Lower leg skin (tissue), 4 donors: ENCODE measurements at regions not wholly inside any gene's neighbourhood (a gene's known extent, or its start where the extent isn't known, plus 50 kb on each side); places are given as distances from the start of the nearest gene placed in this dataset.

Experiments
- DNase-seq, 2 donors: peaks; one replicate each; pipeline ENCODE4 v3.0.0-alpha.2; 2019; ENCODE audit warnings: low spot score in 2 of 2
- H3K4me3 ChIP-seq: fragments of 200-600 bp; sonication (generic); 2 replicates; pipeline ENCODE4 v1.5.1; 2017; ENCODE audit warnings: mild to moderate bottlenecking, low read depth; ENCODE audit not compliant: poor library complexity, severe bottlenecking
- CTCF ChIP-seq, 3 donors: fragments of 450-650 bp; IDR thresholded peaks; one replicate each; pipeline ENCODE4 v1.5.1; 2016; ENCODE audit warnings: antibody characterized with exemption in 3 of 3, mild to moderate bottlenecking in 3 of 3, moderate library complexity in 2 of 3
- POLR2A ChIP-seq, 2 donors: fragments of 450-650 bp; IDR thresholded peaks; one replicate each; pipeline ENCODE4 v1.6.1; 2016 to 2017; ENCODE audit warnings: antibody characterized with exemption in 2 of 2, mild to moderate bottlenecking in 1 of 2, moderate library complexity in 1 of 2
- WGBS, 2 donors: methylation state at CpG; one replicate each; pipeline ENCODE4 v1.1.5; 2018; 5-methylcytosine and 5-hydroxymethylcytosine counted together
- intact Hi-C: fragments of 100-400 bp; cut with DNase I; formaldehyde crosslinking; loops from one replicate; pipeline ENCODE4 v1.15.0; 2023; ENCODE audit warnings: low total_unique reads

- TF ChIP-seq CTCF (IDR thresholded peaks at IDR 0.05) (no peak), POLR2A (IDR thresholded peaks at IDR 0.05) (no peak)
- no peak overlapping the region for H3K4me3 ChIP-seq
- 77 to 90% methylated on average over 2 of the region's 2 CpGs for WGBS, 2 donors
- intact Hi-C loops = no loop called here
- no peak for DNase-seq
Observed at GRCh38 chr9:118637681-118638080, 731.6 kb downstream of the BRINP1 start.

- WGBS, 2 donors = 81 to 86% methylated on average over 7 of the region's 7 CpGs
- no peak overlapping the region for H3K4me3 ChIP-seq
- no peak for TF ChIP-seq POLR2A (IDR thresholded peaks at IDR 0.05)
- TF ChIP-seq CTCF (IDR thresholded peaks at IDR 0.05) = no peak
- intact Hi-C loops = no loop called here
- no peak for DNase-seq
Observed at GRCh38 chr9:118640836-118641560, 728.2 kb downstream of the BRINP1 start.

GRCh38 chr9:118643118-118643517 lies 726.1 kb downstream of the BRINP1 start:
- H3K4me3 ChIP-seq = no peak overlapping the region
- no peak for DNase-seq
- no peak for TF ChIP-seq CTCF (IDR thresholded peaks at IDR 0.05)
- no peak for TF ChIP-seq POLR2A (IDR thresholded peaks at IDR 0.05)
- 49 to 57% methylated on average over 2 of the region's 2 CpGs for WGBS, 2 donors
- intact Hi-C loops = no loop called here

- WGBS, 2 donors = 78 to 100% methylated on average over 1 of the region's 1 CpG
- intact Hi-C loops = no loop called here
- DNase-seq = no peak
- TF ChIP-seq POLR2A (IDR thresholded peaks at IDR 0.05) (no peak), CTCF (IDR thresholded peaks at IDR 0.05) (no peak)
- no peak overlapping the region for H3K4me3 ChIP-seq
Observed at GRCh38 chr9:118644066-118644465, 725.2 kb downstream of the BRINP1 start.

- no peak for TF ChIP-seq POLR2A (IDR thresholded peaks at IDR 0.05)
- TF ChIP-seq CTCF (IDR thresholded peaks at IDR 0.05) = no peak
- no peak for DNase-seq
- intact Hi-C loops = no loop called here
- H3K4me3 ChIP-seq = no peak overlapping the region
- 35 to 75% methylated on average over 1 of the region's 1 CpG for WGBS, 2 donors
Observed at GRCh38 chr9:118647331-118647730, 721.9 kb downstream of the BRINP1 start.

- TF ChIP-seq POLR2A (IDR thresholded peaks at IDR 0.05) = no peak
- TF ChIP-seq CTCF (IDR thresholded peaks at IDR 0.05) = no peak
- no peak overlapping the region for H3K4me3 ChIP-seq
- DNase-seq = no peak
- intact Hi-C loops = no loop called here
Observed at GRCh38 chr9:118650417-118650816, 718.8 kb downstream of the BRINP1 start.
